Body of pancreas (tissue), 4 donors: ENCODE measurements at regions not wholly inside any gene's neighbourhood (a gene's known extent, or its start where the extent isn't known, plus 50 kb on each side); places are given as distances from the start of the nearest gene placed in this dataset.

ENCODE experiments used
- CTCF ChIP-seq, 7 experiments: fragments of 450-650 bp in 4 of 7; fragments of 200-600 bp in 3 of 7; sonication (generic) in 3 of 7; IDR thresholded peaks; one replicate each; pipeline ENCODE4 v1.5.1; 2016 to 2019; ENCODE audit warnings: antibody characterized with exemption in 7 of 7
- POLR2A ChIP-seq, 3 donors: fragments of 450-650 bp; IDR thresholded peaks; one replicate each; pipeline ENCODE4 v1.6.1; 2016; ENCODE audit warnings: antibody characterized with exemption in 3 of 3, mild to moderate bottlenecking in 2 of 3

DNA sequence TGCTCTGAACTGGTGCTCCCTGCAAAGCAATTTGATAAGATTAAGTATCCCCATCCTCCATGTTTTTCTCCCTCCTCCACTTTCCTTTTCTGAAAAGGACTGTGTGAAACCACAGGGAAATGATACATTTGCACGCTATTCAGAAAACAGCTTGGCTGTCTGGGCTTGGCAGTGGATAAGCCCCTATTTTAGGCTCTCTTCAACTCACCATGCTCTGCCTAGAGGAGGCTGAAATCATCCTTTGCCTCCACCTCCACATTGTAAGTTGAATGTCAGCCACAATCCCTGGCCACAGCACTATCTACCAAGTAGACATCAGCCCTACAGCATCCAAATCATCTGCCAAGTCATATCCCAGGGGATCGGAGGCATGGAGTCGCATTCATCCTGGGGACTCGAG, 642.3 kb downstream of the RPS29 start:
- no peak for TF ChIP-seq CTCF (IDR thresholded peaks at IDR 0.05)
- no peak for TF ChIP-seq POLR2A (IDR thresholded peaks at IDR 0.05)
